ENCODE measurements at regions not wholly inside any gene's neighbourhood (a gene's known extent, or its start where the extent isn't known, plus 50 kb on each side); places are given as distances from the start of the nearest gene placed in this dataset.
"Not testable (repeated sequence)": the region's sequence is repeated elsewhere in the genome, so short reads cannot be mapped to it uniquely, and the experiment has no call there.

DNA sequence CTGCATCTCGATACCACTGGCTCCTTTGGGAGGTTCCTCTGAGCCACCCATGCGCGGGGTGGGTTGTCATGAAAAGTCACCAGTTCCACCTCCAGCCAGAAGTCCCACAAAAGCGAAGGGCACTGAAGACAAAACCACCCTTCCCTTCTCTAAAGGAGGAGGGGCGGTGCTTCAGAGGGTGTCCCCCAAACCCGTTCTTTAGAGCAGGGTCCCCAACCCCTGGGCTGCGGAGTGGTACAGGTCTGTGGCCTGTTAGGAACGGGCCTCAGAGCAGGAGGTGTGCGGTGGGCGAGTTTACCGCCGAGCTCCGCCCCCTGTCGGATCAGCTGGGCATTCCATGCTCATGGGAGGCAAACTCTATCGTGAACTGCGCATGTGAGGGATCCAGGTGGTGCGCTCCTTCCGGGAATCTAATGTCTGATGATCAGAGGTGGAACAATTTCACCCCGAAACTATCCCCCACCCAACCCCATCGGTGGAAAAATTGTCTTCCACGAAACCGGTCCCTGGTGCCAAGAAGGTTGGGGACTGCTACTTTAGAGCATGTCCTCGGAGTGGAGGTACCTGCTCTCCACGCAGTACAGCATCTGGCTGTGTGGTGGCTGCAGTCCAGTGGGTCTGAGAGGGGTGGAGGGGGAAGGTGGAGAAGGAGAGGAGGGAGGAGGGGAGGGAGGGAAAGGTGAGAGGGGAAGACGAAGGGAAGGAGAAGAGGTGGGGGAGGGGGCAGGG is 72.9 kb upstream of the SEPTIN5 start:
- no peak for DNase-seq (ENCODE audit: low read depth)

DNA sequence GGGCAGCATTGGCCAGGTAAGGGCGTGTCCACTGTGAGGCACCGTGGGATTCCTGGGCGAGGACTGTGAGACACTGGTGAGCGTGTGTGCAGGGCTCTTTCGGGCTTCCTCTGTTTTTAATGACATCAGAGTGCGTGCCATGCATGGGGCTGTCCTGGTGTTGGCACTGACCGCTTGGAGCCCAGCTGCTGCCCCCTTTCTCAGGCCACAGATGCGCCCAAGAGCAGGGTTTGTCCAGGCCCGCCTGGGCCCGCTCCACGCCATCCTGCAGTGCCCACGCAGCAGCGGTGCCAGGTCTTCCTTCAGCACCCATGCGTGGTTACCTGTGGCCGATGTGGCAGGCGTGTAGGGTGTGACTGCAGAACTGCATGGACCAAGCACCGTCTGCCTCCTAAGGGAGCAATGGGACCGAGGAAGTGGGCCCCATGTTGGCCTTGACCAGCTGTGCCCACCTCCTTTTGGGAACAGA is 72.3 kb upstream of the SEPTIN5 start:
- no peak for DNase-seq (ENCODE audit: low read depth)

DNA sequence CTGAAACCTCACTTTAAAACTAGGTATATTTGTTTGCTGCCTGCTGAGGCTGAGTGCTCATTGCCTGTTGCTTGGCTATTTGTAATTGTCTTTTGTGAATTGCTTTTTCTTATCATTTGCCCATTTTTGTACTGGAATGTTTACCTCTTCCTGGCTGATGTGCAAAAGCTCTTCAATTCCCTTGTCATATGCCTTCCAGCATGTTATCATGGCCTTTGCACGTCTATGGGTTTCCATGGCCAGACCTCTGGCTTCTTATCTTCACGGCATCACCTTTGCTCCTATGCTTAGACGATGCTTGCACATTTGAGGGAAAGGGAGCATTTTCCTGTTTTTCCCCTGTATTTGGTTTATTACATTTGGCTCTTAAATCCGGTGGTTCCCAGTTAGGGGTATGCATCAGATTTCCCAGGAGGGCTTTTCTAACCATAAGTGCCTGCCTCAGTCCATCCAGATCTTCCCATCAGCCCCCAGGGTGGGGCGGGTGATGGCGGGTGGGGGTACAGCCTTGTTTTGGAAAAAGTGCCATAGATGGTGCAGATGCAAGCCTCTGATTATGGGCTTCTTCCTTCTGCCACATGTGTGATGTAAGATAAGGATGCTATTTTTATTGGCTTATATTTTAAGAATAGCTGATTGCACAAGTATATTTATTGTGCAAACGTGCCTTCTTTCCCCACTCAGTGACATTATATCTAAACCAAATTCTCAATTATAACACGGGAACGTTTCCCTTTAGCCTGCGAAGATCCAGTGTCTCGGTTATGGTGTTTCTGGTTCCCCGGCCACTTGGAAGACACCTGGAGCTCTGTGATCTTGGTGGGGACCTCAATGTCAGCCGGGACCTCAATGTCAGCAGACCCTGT is 70.6 kb upstream of the SEPTIN5 start:
- DNase-seq (ENCODE audit: low read depth): no peak

DNA sequence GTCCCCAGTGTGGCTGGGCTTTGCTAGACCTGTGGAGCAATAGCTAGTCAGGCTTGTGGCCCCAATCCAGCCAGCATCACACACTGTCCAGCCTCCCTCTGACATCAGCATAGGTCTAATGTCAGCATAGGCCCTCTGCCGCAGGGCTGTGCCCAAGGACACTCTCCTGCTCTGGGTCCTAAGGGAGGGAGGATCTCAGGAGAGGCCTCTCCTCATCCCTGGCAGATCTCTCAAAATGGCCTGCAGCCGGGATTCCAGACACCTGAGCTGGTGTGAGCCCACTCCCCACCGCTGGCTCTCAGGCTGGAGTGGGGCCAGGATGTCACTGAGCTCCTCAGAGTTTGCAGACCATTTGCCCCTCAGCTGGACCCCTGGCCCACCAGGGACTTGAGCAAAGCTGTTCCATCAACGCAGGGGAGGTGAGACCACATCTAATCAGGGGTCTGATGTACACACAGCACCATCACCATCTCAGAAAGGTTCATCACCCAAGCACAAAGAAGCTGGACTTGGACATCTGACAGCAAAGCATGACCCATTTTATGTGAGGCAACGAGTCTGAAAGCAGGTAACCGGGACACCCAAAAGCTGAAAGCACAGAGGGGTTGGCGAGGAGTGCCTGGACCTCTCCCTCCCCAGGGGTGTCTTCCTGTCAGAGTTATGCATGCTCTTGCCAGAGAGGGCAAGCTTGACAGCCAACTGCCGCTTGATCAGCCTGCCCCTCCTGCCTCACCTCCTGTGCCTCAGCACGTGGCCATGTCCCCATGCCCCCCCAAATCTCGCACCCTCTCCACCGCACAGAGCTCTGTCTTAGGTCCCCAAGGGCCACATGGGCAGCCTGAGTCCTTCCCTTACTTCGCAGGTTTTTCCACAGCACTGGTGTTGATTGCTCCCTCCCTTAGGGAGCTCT is 69.7 kb upstream of the SEPTIN5 start:
- DNase-seq (ENCODE audit: low read depth): no peak

DNA sequence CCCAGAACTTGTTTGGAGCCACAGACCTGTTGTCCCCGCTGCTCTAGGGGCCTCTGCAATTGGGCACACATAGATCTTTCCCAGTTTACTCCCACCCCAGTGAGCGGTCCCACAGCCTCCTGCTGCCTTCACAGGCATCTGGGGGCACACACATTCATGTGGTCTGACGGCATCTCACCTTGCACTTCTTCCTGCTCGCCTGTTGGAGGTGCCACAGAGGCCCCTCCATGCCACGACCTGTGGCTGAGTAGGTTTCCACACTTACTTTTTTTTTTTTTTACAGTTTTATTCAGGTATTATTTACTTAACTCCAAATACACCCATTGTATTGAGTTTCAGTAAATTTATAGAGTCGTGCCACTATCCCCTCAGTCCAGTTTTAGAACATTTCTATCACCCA is 68.9 kb upstream of the SEPTIN5 start:
- no peak for DNase-seq (ENCODE audit: low read depth)

DNA sequence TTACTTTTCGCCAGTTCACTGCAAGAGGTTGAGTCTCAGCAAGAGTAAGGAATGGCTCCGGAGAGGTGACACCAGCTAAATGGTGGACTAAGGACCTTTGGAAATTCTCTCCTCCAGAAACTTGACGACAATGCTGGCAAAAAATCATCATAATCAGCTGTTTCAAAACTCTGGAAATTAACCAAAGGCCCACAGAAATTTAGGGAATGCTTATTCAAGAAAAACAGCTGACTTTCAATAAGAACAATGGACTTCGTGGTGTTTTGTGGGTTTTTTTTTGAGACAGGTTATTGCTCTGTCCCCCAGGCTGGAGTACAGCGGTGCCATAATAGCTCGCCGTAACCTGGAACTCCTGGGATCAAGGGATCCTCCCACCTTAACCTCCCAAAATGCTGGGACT is 68.4 kb upstream of the SEPTIN5 start:
- DNase-seq (ENCODE audit: low read depth): no peak

DNA sequence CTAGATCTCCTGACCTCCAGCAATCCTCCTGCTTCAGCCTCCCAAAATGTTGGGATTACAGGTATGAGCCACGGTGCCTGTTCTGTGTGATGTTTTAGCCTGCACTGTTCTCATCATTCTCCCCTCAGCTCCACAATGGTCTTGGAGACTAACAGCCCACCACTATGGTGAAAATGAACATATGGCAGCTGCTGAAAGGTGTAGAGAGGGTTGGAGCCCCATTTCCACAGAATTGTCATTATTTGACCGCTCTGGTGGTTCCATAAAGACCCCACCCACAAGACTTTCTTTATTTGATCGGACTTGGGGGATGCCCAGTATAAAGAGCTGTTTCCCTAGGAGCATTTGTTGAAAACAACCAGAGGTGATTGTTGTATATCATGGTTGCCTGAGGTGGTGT is 67.9 kb upstream of the SEPTIN5 start:
- DNase-seq (ENCODE audit: low read depth): no peak

DNA sequence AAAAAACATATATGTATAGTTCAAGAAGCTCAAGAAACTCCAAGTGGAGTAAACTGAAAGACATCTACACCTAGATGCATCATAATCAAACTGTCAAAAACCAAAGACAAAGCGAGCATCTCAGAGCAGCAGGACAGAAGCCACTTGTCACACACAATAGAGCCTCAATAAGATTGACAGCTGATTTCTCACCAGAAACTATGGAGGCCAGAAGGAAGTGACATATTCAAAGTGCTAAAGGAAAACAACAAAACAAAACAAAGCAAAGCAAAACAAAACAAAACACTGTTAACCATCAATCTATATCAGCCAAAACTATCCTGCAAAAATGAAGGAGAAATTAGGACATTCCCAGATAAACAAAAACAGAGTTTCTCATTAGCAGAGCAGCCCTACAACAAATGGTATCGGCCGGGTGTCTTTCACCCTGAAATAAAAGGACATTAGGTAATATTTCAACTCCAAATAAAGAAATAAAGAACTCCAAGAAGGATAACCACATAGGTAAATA is 65.8 kb upstream of the SEPTIN5 start:
- DNase-seq (ENCODE audit: low read depth): no peak

DNA sequence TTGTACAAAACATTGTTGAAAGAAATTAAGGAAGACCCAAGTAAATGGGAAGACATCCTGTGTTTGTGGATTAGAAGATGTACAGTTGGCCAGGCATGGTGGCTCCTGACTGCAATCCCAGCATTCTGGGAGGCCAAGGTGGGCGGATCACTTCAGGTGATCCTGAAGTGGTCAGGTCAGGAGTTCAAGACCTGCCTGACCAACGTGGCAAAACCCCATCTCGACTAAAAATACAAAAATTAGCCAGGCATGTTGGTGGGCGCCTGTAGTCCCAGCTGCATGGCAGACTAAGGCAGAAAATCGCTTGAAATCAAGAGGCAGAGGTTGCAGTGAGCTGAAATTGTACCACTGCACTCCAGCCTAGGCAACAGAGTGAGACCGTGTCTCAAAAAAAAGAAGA is 62.0 kb upstream of the SEPTIN5 start:
- no peak for DNase-seq (ENCODE audit: low read depth)

DNA sequence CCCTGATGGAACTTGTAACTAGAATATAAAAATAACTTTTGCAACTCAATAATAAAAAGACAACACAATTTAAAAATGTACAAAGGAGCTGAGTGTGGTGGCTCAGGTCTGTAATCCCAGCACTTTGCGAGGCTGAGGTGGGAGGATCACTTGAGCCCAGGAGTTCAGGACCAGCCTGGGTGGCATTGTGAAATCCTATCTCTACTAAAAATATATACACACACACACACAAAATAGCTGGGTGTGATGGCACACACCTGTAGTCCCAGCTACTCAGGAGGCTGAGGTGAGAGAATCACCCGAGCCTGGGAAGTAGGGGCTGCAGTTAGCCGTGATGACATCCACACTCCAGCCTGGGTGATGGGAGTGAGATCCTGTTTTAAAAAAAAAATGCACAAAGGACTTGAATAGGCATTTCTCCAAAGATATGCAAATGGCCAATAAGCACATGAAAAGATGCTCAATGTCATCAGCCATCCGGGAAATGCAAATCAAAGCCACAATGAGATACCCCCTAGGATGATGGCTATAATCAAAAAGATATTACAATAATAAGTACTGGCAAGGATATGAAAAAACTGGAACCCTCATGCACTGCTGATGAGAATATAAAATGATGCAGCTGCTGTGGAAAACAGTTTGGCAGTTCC is 59.8 kb upstream of the SEPTIN5 start:
- DNase-seq (ENCODE audit: low read depth): no peak

DNA sequence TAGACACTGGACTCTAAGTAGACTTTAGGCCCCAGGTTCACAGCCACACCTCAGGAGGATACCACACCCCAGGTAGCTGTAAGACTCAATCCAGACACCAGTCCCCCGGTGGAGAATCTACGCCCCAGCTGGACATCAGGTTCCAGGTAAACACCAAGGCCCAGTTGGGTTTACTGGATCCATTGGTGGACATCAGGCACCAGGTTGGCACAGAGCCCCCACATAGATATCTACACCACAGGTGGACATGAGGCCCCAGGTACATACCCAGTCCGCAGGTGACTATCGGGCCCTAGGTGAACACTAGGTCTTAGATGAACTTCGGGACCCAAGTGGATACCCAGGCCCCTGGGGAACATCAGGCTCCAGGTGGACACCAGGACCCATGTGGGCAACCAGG is 58.9 kb upstream of the SEPTIN5 start:
- DNase-seq (ENCODE audit: low read depth): no peak

DNA sequence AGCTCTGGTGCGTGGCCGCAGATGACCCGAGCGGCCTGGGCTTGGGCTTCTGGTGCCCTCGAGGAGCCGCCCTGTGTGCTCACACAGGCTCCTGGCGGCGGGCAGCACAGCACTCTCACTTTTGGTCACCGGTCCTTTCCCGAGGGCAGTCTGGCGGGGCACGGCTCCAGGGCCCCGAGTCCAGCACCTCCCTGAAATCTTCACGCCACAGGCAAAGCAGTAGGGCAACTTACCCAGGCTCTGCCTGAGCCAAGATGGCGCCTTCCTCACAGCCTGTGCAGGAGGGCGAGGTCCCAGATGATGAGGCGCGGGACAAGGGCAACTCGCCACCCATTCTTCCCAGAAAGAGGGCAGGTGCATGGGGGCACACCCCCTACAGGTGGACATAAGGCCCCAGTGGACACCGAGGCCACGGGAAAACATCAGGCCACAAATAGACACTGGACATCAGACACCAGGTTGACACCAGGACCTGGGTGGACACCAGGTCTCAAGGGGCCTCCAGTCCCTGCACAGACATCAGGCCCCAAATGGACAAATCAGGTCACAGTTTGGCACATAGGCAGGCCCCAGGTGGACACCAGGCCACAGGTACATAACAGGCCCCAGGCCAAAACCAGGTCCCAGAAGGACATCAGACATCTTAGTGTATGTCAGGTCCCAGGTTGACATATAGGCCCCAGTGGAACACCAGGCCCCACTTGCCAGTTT is 57.6 kb upstream of the SEPTIN5 start:
- no peak for DNase-seq (ENCODE audit: low read depth)

DNA sequence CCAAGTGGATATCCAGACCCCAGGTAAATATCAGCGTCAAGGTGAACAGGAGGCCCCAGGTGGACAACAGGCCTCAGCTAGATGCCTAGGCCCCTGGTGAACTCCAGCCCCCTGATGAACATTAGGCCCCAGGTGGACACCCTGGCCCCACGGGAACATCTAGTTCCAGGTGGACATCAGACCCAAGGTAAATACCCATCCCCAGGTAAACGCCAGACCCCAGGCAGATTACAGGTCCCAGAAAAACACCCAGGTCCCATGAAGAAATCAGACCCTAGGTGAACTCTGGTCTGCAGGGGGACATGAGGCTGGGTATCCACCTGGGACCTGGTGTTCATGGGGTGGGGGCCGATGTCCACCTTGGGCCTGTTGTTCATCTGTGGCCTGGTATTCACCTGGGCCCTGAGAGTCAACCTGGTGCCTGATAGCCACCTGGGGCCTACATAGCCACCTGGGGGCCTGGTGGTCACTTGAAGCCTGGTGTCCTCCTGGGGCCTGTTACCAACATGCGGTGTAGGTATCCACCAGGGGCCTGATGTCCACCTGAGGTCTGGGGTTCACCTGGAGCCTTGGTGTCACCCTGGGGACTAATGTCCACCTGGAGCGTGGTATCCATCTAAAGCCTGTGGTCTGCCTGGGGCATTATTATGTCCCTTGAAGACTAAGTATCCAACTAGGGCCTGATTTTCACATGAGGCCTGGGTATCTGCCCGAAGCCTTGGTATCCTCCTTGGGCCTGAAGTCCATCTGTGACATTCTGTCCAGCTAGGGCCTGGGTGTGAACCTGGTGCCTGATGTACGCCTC is 56.8 kb upstream of the SEPTIN5 start:
- DNase-seq (ENCODE audit: low read depth): no peak

DNA sequence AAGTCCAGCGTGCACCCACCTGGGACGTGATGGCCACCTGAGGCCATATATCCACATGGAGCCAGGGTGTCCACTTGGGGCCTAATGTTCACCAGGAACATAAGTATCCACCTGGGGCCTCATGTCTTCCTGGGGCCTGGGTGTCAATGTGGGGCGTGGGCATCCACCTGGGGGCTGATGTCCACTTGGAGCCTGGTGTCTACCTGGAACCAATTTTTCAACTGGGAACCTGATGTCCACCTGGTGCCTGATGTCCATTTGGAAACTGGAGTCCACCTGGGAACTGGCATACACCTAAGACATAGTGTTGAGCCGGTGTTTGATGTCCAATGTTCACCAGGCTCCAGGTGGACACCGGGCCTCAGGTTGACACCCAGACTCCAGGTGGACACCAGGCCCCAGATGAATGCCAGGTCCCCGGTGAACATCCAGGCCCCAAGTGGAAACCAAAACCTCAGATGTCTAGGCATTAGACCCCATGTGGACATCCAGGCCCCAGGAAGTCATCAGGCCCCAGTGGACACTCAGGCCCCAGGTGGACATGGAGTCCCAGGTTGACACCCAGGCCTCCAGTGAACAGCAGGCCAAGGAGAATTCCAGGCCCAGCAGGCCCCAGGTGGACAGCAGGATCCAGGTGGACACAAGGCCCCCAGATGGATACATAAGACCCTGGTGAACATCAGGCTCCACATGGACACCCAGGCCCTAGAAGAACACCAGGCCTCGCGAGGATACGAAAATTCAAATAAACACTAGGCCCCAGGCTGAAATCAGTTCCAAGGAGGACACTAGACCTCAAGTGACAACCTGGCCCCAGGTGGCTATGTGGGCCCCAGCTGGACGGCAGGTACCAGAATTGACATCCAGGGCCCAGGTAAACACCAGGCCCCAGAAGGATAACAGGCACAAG is 56.0 kb upstream of the SEPTIN5 start:
- DNase-seq (ENCODE audit: low read depth): no peak

DNA sequence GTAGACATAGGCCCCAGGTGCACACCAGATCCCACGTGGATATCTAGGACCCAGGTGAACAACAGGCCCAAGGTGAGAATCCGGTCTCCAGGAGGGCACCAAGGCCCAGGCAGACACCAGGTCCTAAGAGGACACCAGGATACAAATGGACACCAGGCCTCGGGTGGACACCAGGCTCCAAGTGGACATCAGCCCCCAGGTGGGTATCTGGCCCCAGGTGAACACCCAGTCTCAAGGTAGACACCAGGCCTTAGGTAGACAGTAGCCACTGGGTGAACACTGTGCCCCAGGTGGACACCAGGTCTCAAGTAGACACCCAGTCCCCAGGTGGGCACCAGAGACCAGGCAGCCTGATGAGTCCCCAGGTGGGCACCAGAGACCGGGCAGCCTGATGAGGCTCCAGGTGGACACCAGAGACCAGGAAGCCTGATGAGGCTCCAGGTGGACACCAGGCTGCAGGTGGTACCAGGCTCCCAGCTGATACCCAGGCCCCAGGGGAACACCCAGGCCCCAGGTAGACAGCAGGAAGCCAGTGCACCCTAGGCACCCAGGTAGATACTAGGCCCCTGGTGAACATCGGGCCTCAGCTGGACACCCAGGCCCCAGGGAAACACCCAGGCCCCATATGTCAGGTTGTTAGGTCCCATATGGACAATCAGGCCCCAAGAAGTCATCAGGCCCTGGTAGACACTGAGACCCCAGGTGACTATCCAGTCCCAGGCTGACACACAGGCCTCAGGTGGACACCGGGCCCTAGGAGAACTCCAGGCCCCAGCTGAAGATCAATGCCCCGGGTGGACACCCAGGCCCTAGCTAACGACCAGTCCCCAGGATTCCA is 55.1 kb upstream of the SEPTIN5 start:
- no peak for DNase-seq (ENCODE audit: low read depth)

DNA sequence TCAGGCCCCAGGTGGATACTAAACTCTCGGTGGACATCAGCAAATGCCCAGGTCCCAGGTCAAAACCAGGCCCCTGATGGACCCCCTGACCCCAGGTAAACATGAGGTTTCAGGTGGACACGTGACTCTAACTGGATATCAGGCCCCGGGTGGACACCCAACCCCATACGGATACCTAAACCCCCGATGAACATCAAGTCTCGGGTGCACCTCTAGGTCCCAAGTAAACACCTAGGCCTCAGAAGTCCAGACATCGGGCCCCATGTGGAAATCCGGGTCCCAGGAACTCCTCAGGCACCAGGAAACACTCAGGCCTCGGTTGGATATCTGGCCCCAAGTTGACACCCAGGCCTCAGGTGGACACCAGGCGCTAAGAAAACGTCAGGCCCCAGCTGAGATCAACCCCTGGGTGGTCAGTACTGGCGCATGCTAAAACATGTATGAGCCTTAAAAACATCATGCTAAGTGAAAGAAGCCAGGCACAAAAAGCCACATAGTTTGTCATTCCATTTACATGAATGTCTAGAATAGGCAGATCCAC is 54.4 kb upstream of the SEPTIN5 start:
- DNase-seq (ENCODE audit: low read depth): no peak

DNA sequence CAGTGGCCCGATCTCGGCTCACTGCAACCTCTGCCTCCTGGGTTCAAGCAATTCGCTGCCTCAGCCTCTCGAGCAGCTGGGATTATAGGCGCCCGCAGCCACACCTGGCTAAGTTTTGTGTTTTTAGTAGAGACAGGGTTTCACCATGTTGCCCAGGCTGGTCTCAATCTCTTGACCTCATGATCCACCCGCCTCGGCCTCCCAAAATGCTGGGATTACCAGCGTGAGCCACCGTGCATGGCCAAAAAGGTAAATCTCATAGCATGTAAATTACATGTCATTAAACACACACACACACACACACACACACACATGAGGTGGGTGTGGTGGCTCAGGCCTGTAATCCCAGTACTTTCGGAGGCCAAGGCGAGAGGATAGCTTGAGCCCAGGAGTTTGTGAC is 53.7 kb upstream of the SEPTIN5 start:
- DNase-seq (ENCODE audit: low read depth): not testable (repeated sequence)

DNA sequence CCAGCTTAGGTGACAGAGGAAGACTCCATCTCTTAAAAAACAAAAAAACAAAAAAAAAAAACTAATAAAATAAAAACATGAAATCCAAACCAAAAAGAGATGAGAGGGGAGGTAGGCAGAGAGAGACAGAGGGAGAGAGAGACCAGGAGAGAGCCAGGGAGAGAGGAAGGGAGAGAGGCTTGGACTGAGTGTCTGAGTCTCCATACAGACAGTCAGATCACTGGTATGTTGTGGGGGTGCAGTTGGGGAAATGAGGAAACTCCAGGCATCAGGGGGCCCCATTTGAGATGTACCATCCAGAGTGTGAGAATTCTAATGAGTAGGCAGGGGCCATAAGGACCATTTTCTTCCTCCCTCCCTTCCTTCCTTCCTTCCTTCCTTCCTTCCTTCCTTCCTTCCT is 53.1 kb upstream of the SEPTIN5 start:
- DNase-seq (ENCODE audit: low read depth): no peak
